ENCODE measurements at regions not wholly inside any gene's neighbourhood (a gene's known extent, or its start where the extent isn't known, plus 50 kb on each side); places are given as distances from the start of the nearest gene placed in this dataset.

GRCh38 chr14:26794731-26795130 is 196.9 kb upstream of the NOVA1 start:
- WGBS, 2 donors (ENCODE audit: low coverage in 1 of 2) = 83 to 100% methylated on average over 2 of the region's 2 CpGs
- in situ Hi-C loops (cut with MboI; ENCODE audit: low pct_ligation_motif_present in 1 of 4, low pct_unique_long_range_greater_than_20kb in 1 of 4, low sequenced_read_pairs in 3 of 4) (no loop called here), intact Hi-C loops (cut with DNase I; ENCODE audit: low total_unique reads) (no loop called here)
- TF ChIP-seq EP300 (IDR thresholded peaks at IDR 0.05; ENCODE audit: low read depth) = no peak
- TF ChIP-seq, protein P1, sequence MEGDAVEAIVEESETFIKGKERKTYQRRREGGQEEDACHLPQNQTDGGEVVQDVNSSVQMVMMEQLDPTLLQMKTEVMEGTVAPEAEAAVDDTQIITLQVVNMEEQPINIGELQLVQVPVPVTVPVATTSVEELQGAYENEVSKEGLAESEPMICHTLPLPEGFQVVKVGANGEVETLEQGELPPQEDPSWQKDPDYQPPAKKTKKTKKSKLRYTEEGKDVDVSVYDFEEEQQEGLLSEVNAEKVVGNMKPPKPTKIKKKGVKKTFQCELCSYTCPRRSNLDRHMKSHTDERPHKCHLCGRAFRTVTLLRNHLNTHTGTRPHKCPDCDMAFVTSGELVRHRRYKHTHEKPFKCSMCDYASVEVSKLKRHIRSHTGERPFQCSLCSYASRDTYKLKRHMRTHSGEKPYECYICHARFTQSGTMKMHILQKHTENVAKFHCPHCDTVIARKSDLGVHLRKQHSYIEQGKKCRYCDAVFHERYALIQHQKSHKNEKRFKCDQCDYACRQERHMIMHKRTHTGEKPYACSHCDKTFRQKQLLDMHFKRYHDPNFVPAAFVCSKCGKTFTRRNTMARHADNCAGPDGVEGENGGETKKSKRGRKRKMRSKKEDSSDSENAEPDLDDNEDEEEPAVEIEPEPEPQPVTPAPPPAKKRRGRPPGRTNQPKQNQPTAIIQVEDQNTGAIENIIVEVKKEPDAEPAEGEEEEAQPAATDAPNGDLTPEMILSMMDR (IDR thresholded peaks at IDR 0.05) = no peak
- no peak for TF ChIP-seq POLR2AphosphoS5 (IDR thresholded peaks at IDR 0.05)
- TF ChIP-seq POLR2A (IDR thresholded peaks at IDR 0.05) = no peak
- Histone ChIP-seq H3K27ac (no peak overlapping the region), H3K36me3 (no peaks in the 10 kb centered on the region), H3K9me3 (no peaks in the 10 kb centered on the region), H3K4me3 (no peak overlapping the region), H3K4me1 (no peaks in the 10 kb centered on the region), H3K27me3 (no peaks in the 10 kb centered on the region)
- DNase-seq = no peak

DNA sequence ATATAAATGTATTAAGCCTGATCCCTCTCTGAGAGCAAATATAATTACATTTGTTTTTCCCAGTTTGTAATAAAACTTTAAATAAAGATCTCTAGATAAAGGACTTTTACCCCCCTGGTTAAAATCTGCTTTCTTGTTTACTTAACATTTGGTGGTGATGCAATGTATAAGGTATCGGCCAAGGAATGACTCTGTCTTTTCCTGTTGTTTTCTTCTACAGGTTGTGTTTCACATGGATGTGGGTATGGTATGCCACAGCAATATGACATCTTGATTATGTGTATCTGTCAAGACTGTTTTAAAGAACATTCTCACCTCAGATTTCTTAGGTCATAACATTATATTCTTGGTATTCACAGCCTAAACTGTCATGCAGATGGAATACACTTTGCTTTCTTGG is 210.6 kb upstream of the NOVA1 start:
- no peak overlapping the region for H3K27ac ChIP-seq
- H3K9me3 ChIP-seq = no peaks in the 10 kb centered on the region
- intact Hi-C loops (cut with DNase I; ENCODE audit: low total_unique reads) (no loop called here), in situ Hi-C loops (cut with MboI; ENCODE audit: low pct_ligation_motif_present in 1 of 4, low pct_unique_long_range_greater_than_20kb in 1 of 4, low sequenced_read_pairs in 3 of 4) (no loop called here)
- no peaks in the 10 kb centered on the region for H3K4me1 ChIP-seq
- whole genome bisulfite sequencing, 2 donors (ENCODE audit: low coverage in 1 of 2) = 33 to 68% methylated on average over 1 of the region's 1 CpG
- DNase-seq = no peak
- H3K36me3 ChIP-seq = no peaks in the 10 kb centered on the region
- no peaks in the 10 kb centered on the region for H3K27me3 ChIP-seq
- TF ChIP-seq, protein P1 (IDR thresholded peaks at IDR 0.05) = no peak
- no peak for TF ChIP-seq EP300 (IDR thresholded peaks at IDR 0.05; ENCODE audit: low read depth)
- no peak for TF ChIP-seq POLR2AphosphoS5 (IDR thresholded peaks at IDR 0.05)
- no peak for TF ChIP-seq POLR2A (IDR thresholded peaks at IDR 0.05)
- no peak overlapping the region for H3K4me3 ChIP-seq

- Histone ChIP-seq H3K36me3 (no peaks in the 10 kb centered on the region), H3K27me3 (no peaks in the 10 kb centered on the region), H3K4me1 (no peaks in the 10 kb centered on the region), H3K27ac (no peak overlapping the region), H3K4me3 (no peak overlapping the region), H3K9me3 (no peaks in the 10 kb centered on the region)
- in situ Hi-C loops (cut with MboI; ENCODE audit: low pct_ligation_motif_present in 1 of 4, low pct_unique_long_range_greater_than_20kb in 1 of 4, low sequenced_read_pairs in 3 of 4) = no loop called here
- no peak for DNase-seq
- intact Hi-C loops (cut with DNase I; ENCODE audit: low total_unique reads) = no loop called here
- TF ChIP-seq POLR2AphosphoS5 (IDR thresholded peaks at IDR 0.05) = no peak
- TF ChIP-seq, protein P1 (IDR thresholded peaks at IDR 0.05) = no peak
- no peak for TF ChIP-seq EP300 (IDR thresholded peaks at IDR 0.05; ENCODE audit: low read depth)
- TF ChIP-seq POLR2A (IDR thresholded peaks at IDR 0.05) = no peak
Measured at GRCh38 chr14:26810631-26811030, 212.8 kb upstream of the NOVA1 start.

DNA sequence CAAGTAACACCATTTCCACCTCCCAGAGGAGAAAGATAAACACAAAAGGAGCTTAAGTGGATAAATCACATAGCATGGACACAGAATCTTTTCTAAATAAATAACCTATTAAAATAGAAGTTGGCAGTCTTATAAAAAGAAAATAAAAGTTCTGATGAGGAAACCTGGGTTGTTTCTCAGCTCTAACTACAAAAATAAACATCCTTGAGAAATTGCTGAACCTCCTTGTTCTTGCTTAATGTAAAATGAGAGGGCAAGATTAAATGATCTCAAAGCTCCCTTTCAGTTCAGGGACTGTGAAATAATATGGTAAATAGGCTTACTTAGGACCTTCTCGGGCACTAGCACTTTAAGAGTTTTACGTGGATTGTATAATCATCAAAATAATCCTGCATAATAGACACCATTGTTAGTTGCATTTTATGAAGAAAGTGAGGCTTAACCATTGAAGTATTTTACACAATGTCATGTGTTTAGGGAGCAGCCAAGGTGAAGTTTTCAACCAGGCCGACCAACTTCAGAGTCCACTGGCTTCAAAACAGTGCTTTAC is 214.0 kb upstream of the NOVA1 start:
- intact Hi-C loops (cut with DNase I; ENCODE audit: low total_unique reads) = no loop called here
- TF ChIP-seq, protein P1 (IDR thresholded peaks at IDR 0.05) = no peak
- no peak for TF ChIP-seq EP300 (IDR thresholded peaks at IDR 0.05; ENCODE audit: low read depth)
- TF ChIP-seq POLR2A (IDR thresholded peaks at IDR 0.05) = no peak
- Histone ChIP-seq H3K36me3 (no peaks in the 10 kb centered on the region), H3K9me3 (no peaks in the 10 kb centered on the region), H3K4me1 (no peaks in the 10 kb centered on the region), H3K4me3 (no peak overlapping the region), H3K27ac (no peak overlapping the region), H3K27me3 (no peaks in the 10 kb centered on the region)
- in situ Hi-C loops (cut with MboI; ENCODE audit: low pct_ligation_motif_present in 1 of 4, low pct_unique_long_range_greater_than_20kb in 1 of 4, low sequenced_read_pairs in 3 of 4) = no loop called here
- WGBS, 2 donors (ENCODE audit: low coverage in 1 of 2) = 48 to 59% methylated on average over 2 to 3 of the region's 3 CpGs
- no peak for DNase-seq
